NCI-H2196 (cell line): ENCODE measurements at regions not wholly inside any gene's neighbourhood (a gene's known extent, or its start where the extent isn't known, plus 50 kb on each side); places are given as distances from the start of the nearest gene placed in this dataset.

Source experiments
- DNase-seq: peaks from one replicate; lab custom pipeline; 2025; ENCODE audit not compliant: unreplicated experiment; lab: John Stamatoyannopoulos, UW

DNA sequence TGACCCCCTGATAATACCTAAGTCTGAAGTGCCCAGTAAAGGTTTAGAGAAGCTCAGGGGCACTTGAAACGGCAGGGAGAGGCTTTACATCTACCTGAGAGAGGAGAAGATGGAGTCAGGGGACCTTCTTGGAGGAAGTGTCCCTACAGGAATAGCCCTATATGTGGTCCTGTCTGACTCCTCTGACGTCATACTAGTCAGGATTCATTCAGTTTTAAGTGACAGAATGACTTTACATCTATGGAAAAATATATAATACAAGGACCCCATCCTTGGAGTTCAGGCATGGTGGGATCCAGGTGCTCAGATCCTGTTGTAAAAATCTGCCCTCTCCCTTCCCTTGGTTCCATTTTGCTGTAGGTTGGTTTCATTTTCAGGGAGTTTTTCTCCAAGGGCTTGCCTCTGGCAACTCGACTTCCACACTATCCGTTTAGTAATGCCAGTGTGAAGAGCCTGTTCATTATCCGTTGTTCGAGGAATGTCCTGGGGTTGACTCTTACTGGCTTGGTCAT lies 205.6 kb downstream of the IRF8 start:
- DNase-seq, result no peak

GRCh38 chr16:86107215-86107825 lies 208.4 kb downstream of the IRF8 start:
- DNase-seq, result no peak

- no peak for DNase-seq
Measured at GRCh38 chr16:86108062-86108461, 209.1 kb downstream of the IRF8 start.

GRCh38 chr16:86110134-86110533 lies 211.2 kb downstream of the IRF8 start:
- DNase-seq, result no peak

DNA sequence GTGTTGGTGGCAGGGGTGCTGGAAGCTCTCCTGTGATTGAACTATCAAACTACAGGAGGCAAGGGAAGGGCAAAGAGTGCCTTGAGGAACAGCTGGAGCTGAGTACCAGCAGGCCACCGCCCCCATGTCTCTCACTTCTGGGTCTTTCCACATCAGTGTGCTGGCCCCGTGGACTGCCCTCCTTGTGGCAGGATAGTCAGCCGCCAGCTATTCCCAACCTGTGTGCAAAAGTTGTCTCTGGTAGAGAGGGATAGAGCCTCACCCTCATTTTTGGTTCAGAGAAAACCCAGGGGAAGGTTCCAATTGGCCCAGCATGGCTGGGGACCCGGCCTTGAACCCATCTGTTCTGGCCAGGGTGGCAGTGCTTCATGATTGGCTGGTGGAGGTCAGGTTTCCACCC lies 211.8 kb downstream of the IRF8 start:
- no peak for DNase-seq

GRCh38 chr16:86112178-86112577 lies 213.2 kb downstream of the IRF8 start:
- DNase-seq, result no peak

DNA sequence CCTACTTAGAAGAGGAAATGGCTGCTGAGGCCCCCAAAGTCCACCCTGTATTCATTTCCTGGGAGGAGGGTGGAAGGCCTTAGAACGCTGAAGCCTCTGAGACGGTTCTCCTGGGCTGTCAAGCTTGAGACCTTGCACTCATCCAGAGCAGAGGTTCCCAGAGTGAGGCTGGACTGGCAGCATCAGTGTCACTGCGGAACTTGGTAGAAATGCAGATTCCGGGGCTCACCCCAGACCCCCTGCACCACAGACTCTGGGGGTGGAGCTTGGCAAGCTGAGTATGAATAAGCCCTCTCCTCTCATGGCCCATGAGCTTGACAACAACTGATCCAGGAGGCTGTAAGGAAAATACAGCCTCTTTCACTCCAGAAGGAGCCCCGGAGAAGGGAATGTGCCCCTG lies 218.3 kb downstream of the IRF8 start:
- DNase-seq, result no peak

DNA sequence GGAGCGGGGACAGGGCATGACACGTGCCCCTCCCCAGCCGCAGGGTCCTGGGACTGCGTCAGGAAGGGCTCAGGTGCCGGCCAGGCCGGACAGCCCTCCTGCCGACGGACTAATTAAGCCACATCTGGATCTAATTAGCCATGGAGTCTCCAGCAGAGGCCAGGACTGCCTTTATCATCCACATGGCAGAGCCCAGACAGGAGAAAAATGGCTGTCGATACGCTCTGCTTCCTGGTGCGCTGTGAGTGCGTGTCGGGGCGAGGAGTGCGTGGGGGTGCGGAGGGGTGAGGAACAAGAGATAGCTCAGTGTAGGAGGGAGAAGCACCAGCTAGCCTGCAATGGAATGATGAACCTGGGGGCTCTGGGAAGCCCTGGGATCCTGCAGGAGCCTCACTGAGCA lies 218.8 kb downstream of the IRF8 start:
- no peak for DNase-seq

- no peak for DNase-seq
Measured at GRCh38 chr16:86118467-86119307, 219.7 kb downstream of the IRF8 start.

DNA sequence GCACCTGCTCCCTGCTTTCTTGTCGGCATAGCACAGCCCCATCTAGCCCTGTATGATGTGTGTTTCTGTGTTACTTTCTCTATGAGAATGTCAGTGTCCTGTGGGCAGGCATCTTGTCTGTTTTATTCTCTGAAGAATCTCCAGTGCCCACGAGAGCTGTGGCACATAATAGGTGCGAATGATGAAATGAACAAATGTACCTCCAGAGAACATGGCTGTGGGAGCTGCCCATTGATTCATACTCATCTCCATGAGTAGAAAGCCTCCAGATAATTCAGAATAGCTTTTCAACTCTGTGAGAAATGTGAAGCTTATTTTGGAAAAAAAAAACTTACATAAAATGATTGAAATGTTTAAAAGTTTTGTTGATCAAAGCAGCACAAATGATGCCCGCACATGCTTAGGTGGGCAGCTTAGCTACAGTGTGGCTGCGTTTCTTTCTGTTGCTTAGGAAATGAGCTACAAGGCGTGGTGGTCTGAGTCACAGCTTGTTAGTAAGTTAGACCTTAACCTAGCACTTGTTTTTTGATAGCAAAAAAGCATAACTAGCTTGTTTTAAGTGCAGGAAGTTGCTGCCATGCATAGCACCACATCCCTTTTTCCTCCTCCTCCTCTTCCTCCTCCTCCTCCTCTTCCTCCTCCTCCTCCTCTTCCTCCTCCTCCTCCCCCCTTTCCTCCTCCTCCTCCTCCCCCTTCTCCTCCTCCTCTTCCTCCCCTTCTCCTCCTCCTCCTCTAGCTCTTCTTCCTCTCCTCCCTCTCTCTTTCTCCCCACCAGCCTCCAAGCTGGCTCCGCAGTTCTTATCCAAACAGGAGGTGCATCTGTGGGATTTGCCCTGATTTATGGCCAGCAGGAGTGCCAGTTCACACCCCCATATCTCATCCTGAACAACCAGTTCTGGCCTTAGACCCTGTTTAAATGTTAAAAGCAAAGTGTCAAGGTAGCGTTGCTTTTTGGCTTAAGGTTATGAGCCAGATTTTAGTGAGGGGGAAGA lies 221.5 kb downstream of the IRF8 start:
- DNase-seq, result no peak

- no peak for DNase-seq
Measured at GRCh38 chr16:86121374-86122010, 222.5 kb downstream of the IRF8 start.

- no peak for DNase-seq
Measured at GRCh38 chr16:86122681-86123342, 223.8 kb downstream of the IRF8 start.

DNA sequence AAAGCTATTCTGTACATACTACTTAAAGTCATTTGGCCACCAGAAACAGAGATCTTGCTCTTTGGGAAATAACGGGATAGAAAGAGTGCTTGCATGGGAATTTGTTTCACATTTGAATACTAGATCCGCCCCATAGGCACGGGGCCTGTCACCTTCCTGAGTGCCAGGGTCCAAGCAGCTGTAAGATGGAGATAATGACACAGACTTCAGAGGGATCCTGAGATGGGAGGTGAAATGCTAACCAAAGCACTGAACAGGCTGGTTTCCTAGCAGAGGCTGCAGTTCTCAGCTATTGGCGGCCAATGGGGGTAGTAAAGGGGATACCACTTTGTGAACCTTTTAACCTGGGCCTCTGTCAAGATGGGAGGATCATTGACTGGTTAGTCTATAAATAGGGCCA lies 225.4 kb downstream of the IRF8 start:
- DNase-seq, result no peak

DNA sequence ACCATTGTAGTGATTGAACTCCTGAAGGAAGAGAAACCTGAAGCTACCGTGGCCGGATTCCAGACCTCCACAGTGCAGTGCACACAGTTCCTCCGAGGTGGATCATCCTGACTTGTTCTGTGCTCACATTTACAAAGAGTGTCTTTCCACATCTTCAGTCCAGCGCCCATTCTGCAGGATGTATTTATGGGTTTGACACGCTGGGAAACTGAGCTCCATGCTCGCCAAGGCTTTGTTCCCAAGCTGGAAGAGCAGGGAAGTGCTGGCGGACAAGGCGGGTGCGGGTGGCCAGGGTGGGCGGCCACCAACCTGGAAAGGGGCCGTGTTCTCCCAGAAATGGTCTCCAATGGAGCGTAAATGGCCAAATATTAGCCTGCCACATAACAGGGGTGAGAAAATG lies 227.9 kb downstream of the IRF8 start:
- DNase-seq, result no peak

- no peak for DNase-seq
Measured at GRCh38 chr16:86127366-86127765, 228.4 kb downstream of the IRF8 start.

- no peak for DNase-seq
Measured at GRCh38 chr16:86128246-86128645, 229.3 kb downstream of the IRF8 start.

GRCh38 chr16:86129541-86129940 lies 230.6 kb downstream of the IRF8 start:
- DNase-seq, result no peak

- DNase-seq, result no peak
Measured at GRCh38 chr16:86133377-86133776, 234.4 kb downstream of the IRF8 start.

GRCh38 chr16:86133847-86134375 lies 234.9 kb downstream of the IRF8 start:
- no peak for DNase-seq
